HG02943 (cell line): ENCODE measurements at regions not wholly inside any gene's neighbourhood (a gene's known extent, or its start where the extent isn't known, plus 50 kb on each side); places are given as distances from the start of the nearest gene placed in this dataset.
"Not testable (repeated sequence)": the region's sequence is repeated elsewhere in the genome, so short reads cannot be mapped to it uniquely, and the experiment has no call there.

Experiments used
- ATAC-seq: cut with Tn5 transposase; IDR thresholded peaks from one replicate; pipeline ENCODE4 v1.9.1; 2021; ENCODE audit warnings: mild to moderate bottlenecking, low read depth, moderate library complexity; ENCODE audit not compliant: unreplicated experiment

DNA sequence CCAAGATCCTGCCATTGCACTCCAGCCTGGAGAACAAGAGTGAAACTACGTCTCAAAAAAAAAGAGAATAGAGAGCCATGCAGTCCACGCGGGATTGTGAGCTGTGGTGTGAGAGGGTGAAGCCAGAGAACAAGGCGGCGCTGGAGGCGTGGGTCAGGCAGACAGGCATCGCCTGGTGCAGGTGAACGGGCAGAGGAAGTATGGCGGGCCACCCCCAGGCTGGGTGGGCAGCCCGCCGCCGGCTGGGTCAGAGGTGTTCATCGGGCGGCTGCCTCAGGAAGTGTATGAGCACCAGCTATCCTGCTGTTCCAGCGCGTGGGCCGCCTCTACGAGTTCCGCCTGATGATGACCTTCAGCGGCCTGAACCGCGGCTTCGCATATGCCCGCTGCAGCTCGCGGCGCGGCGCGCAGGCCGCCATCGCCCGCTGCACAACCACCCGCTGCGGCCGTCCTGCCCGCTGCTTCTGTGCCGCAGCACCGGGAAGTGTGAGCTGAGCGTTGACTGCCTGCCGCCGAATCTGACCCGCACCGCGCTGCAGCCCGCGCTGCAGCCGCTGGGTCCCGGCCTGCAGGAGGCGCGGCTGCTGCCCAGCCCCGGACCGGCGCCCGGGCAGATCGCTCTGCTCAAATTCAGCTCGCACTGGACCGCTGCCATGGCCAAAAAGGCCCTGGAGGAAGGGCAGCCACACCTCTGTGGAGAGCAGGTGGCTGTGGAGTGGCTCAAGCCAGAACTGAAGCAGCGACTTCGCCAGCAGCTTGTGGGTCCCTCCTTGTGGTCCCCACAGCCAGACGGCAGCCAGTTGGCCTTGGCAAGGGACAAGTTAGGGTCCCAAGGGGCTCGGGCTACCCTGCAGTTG is 95.5 kb upstream of the PLEKHM1 start:
- not testable (repeated sequence) for ATAC-seq

DNA sequence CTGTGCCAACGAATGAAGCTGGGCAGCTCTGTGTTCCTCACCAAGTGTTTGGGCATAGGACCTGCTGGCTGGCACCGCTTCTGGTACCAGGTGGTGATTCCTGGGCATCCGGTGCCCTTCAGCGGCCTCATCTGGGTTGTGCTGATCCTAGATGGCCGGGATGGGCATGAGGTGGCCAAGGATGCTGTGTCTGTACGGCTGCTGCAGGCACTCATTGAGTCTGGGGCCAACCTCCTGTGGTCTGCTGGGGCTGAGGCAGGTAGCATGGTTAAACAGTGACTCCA is 96.1 kb upstream of the PLEKHM1 start:
- ATAC-seq = not testable (repeated sequence)

DNA sequence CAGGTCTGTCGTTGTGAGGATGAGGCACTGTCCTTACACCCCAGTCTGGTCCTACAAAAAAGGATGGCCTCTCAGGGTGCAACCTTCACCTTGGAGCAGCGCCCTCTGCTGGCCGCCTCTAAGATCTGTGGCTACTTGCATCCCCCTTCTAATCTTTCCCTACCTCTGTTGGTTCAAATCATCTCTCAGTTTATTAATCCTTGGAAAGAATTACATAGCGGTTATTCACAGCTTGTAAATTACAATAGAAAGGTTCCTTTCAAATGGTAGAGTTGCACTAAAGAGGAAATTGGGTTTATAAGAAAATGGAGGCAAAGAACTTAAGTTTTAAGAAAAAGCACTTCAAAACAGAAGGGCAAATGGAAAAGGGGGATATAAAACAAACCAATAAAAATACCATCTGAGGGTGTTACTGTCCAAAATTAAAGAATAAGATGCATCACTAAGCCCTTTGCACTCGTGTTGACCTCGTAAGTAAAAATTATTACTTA is 102.0 kb upstream of the PLEKHM1 start:
- not testable (repeated sequence) for ATAC-seq

- not testable (repeated sequence) for ATAC-seq
Observed at GRCh38 chr17:45596347-45596746, 105.8 kb upstream of the PLEKHM1 start.

DNA sequence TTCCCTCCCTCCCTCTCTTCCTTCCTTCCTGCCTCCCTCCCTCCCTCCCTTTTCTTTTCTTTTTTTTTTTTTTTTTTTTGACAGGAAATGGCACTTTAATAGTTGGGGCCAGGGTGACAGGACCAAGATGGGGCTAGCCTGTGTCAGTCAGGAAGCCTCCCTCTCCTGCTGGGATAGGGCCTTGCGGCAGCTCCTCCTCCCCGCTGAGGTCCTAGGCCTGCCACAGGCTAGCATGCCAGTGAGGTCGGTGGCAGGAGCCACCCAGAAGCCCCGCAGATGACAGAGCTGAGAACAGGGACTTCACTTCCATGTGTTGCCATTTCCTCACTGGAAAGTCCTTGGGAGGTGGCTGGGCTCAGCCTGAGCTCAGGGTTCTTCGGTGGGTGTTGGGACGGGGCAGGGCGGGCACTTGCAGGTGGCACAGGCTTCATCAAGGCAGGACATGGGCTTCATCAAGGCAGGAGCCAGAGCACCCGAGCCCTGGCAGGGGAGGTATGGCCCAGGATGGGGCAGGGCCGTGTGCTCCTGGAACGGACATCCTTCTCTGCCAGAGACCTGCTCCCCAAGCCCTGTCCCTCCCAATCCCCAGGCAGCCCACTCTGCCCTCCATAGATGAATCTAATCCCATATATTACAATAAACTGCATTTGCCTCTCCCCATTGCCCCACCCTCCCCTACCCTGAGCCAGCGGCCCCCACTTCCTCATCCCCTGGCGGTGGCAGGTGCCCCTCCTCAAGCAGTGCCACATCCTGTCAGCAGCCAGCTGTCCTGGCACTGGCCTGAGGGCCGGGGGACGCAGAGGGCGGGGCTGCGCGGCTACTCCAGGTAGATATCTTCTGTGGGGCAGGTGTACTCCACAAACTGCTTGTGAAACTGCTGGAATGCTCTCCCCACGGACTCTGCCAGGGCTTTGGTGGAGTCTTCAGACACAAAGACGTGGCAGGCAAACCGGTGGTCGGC is 109.8 kb upstream of the PLEKHM1 start:
- not testable (repeated sequence) for ATAC-seq

DNA sequence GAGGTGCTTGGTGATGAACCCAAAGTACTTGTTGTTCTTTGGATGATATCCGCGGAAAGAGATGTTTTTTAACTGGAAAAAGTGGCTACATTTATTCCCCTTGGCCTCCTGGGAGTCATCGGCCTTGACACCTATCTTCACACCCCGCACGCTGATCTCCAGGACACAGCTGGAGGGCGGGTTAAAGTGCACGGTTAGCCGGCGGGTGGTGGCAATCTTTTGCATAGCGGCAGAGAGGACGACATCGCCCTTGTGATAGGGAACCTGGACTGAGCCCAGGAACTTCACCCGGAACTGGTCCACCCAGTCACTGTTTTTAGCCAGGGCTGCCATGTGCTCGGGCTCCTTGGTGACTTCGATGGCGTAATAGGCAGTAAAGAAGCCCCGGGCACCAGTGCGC is 110.5 kb upstream of the PLEKHM1 start:
- ATAC-seq = not testable (repeated sequence)

GRCh38 chr17:45601605-45602539 is 111.4 kb upstream of the PLEKHM1 start:
- not testable (repeated sequence) for ATAC-seq

DNA sequence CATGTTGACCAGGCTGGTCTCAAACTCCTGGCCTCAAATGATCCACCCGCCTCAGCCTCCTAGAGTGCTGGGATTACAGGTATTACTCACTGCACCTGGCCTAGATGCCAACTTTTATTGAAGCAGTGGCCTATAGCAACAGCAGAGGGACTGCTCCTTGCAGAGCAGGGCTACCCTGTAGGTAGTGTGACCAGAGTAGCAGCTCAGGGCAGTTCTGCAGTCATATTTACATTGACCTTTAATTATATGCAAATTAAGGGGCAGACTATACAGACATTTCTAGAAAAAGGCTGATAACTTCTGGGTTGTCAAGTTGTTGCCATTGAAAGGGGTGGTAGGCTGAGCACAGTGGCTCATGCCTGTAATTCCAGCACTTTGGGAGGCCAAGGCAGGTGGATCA is 115.2 kb upstream of the PLEKHM1 start:
- not testable (repeated sequence) for ATAC-seq

DNA sequence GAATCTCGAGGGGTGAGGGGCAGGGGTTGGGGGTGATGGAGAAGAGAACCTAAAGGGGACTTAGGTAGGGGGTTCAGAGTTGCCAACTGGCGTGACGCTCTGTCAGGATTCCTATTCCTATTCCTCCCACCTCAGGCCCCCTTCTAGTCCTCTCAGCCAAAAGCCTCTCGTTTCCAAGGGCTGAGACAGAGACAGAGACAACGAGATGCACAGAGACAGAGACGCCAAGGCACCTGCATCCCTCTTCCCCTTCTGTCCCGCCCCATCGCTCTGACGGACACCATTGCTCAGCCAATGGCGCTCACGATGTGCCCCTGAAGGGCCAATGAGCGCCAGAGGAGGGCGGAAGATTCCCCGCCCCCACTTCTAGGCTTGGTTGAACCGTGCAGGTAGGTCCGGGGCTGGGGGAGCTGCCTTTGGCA is 129.5 kb upstream of the PLEKHM1 start:
- peak; percentile 91 for ATAC-seq

DNA sequence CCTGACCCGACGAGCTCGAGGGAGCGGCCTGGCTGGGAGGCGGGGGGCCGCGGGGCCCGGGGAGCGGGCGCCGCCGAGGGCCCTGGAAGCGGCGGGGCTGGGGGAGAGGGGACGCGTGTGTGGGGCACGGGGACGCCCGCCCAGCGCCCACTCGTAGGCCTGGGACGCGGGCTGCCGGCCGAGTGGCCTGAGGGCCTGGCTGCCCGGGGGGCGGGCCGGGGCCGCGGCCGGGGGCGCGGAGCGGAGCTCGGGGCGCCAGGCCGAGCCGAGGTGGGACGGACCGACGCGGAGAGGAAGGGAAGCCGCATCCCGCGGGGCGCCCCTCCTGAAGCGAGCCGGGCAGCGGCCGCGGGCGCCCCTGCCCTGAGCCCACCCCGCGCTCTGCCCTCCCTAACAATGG is 129.9 kb upstream of the PLEKHM1 start:
- peak; percentile 28 for ATAC-seq

GRCh38 chr17:45621087-45621486 is 130.6 kb upstream of the PLEKHM1 start:
- not testable (repeated sequence) for ATAC-seq

DNA sequence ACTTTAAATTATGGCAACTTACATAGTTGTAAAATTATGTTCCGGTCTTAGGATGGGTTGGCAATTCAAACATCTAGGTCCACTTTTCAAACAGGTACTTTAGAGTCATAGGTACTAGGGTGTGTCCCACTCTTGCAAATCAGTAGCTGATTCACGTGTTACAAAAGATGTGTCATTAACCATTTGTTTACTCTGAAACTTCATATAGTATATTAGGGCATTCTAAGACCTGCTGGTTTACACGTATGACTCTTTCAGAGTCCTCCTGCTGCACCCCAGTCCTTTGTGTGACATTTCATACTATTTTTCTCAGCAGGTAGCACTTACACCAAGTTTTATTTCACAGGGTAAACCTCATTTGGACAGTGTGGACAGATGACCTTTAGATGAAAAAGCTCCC is 131.8 kb upstream of the PLEKHM1 start:
- not testable (repeated sequence) for ATAC-seq

- no peak for ATAC-seq
Observed at GRCh38 chr17:45628019-45628418, 137.5 kb upstream of the PLEKHM1 start.

DNA sequence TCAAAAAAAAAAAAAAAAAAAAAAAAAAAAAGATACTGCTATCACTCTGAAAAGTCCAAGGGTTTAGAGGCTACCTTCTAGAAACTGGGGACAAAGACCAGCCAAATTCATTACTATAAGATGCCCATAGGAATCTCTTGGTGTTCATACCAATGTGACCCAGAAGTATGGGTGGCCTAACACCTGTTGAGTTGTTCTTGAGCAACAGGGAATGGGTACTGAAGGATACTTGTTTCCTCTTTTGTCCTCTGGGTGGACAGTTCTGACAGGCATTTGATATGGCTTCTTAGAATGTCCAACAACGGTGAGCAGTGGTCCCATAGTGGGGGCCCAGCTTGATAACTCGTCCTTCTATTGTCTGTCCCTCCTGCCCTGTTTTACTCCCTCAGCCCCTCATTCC is 141.4 kb upstream of the PLEKHM1 start:
- no peak for ATAC-seq

DNA sequence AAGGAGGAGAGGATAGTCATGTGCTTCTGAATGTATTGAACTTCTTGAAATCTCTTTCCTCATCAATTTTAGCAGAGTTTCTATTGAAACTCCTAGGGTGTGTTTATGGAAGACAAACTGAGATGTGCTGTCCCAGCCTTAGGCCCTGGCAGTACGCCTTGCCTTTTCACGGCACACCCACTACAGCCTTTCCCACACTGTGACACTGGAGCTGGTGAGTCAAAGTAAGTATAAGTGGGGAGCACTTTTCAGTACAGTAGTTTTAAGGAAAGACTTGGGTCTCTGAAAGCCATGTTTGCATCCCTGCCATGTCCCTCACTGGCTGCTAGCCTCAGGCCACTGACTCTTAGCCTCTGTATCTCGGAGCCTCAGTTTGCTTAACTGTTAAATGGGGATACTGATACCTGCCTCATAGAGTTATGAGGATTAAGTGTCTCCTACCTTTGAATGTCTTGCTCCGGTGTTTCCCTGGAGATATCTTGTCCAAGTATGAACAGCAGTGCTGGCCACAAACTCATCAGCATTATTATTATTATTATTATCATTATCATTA is 144.7 kb upstream of the CRHR1 start:
- ATAC-seq = no peak

- no peak for ATAC-seq
Observed at GRCh38 chr17:45640141-45640850, 143.8 kb upstream of the CRHR1 start.

GRCh38 chr17:45641541-45641940 is 142.6 kb upstream of the CRHR1 start:
- no peak for ATAC-seq

GRCh38 chr17:45643591-45643990 is 140.5 kb upstream of the CRHR1 start:
- ATAC-seq = no peak

- not testable (repeated sequence) for ATAC-seq
Observed at GRCh38 chr17:45644637-45645036, 139.5 kb upstream of the CRHR1 start.
